Keratinocyte (primary cell): ENCODE measurements at regions not wholly inside any gene's neighbourhood (a gene's known extent, or its start where the extent isn't known, plus 50 kb on each side); places are given as distances from the start of the nearest gene placed in this dataset.

Experiments
- DNase-seq: peaks from one replicate; pipeline ENCODE4 v3.0.0-alpha.2; 2011; ENCODE audit warnings: low read depth, missing footprints, low spot score
- FAIRE-seq: peaks from 2 replicates; lab custom pipeline; 2011; peaks lifted over from hg19 to GRCh38; lab: Jason Lieb, UNC
- H2AFZ ChIP-seq: 2 replicates; pipeline ENCODE4 v1.6.0; 2012; ENCODE audit warnings: low read length, control low read depth, inconsistent platforms; ENCODE audit not compliant: control insufficient read depth
- H3K27ac ChIP-seq: 2 replicates; pipeline ENCODE4 v1.5.1; 2011; ENCODE audit warnings: low read length; ENCODE audit not compliant: control insufficient read depth, insufficient read depth
- H3K27me3 ChIP-seq: 3 replicates; pipeline ENCODE4 v1.6.0; 2011; ENCODE audit warnings: low read length; ENCODE audit not compliant: control insufficient read depth, insufficient read depth; ENCODE audit errors: extremely low read depth
- H3K36me3 ChIP-seq, 2 experiments: 2 replicates in 1 of 2; 3 replicates in 1 of 2; pipeline ENCODE4 v1.5.1; 2011; ENCODE audit warnings: low read length in 2 of 2, mild to moderate bottlenecking in 1 of 2; ENCODE audit not compliant: control insufficient read depth in 2 of 2, insufficient read depth in 2 of 2; ENCODE audit errors: extremely low read depth in 1 of 2
- H3K4me1 ChIP-seq: 3 replicates; pipeline ENCODE4 v1.5.1; 2011; ENCODE audit warnings: low read length; ENCODE audit not compliant: control insufficient read depth, insufficient read depth; ENCODE audit errors: extremely low read depth
- H3K4me2 ChIP-seq: 3 replicates; pipeline ENCODE4 v1.6.0; 2011; ENCODE audit warnings: low read depth, low read length; ENCODE audit not compliant: control insufficient read depth, insufficient read depth; ENCODE audit errors: extremely low read depth
- H3K4me3 ChIP-seq, 3 experiments: fragments of 200-600 bp in 1 of 3; sonication (generic) in 1 of 3; 2 replicates in 2 of 3; 3 replicates in 1 of 3; pipeline ENCODE4 v1.5.1; 2011 to 2016; ENCODE audit warnings: low read length in 3 of 3, mild to moderate bottlenecking in 3 of 3, control low read depth in 2 of 3, inconsistent platforms in 1 of 3, low read depth in 1 of 3, mixed read lengths in 1 of 3, mixed run types in 1 of 3, moderate library complexity in 1 of 3; ENCODE audit not compliant: control insufficient read depth in 2 of 3, insufficient read depth in 2 of 3; ENCODE audit errors: extremely low read depth in 1 of 3
- H3K79me2 ChIP-seq: 2 replicates; pipeline ENCODE4 v1.6.0; 2012; ENCODE audit warnings: low read length; ENCODE audit not compliant: control insufficient read depth, insufficient read depth
- H3K9ac ChIP-seq: 3 replicates; pipeline ENCODE4 v1.6.0; 2011; ENCODE audit warnings: low read length; ENCODE audit not compliant: control insufficient read depth, insufficient read depth; ENCODE audit errors: extremely low read depth
- H3K9me1 ChIP-seq: 3 replicates; pipeline ENCODE4 v1.6.0; 2011; ENCODE audit warnings: low read length; ENCODE audit not compliant: control insufficient read depth, insufficient read depth; ENCODE audit errors: extremely low read depth
- H3K9me3 ChIP-seq: 2 replicates; pipeline ENCODE4 v1.5.1; 2012; ENCODE audit warnings: low read depth, low read length; ENCODE audit not compliant: control insufficient read depth
- H4K20me1 ChIP-seq: 3 replicates; pipeline ENCODE4 v1.6.0; 2011; ENCODE audit warnings: low read length; ENCODE audit not compliant: control insufficient read depth, insufficient read depth; ENCODE audit errors: extremely low read depth
- EZH2 ChIP-seq: IDR thresholded peaks from one replicate; pipeline ENCODE4 v1.6.1; 2012; ENCODE audit warnings: inconsistent platforms, mild to moderate bottlenecking, low read length, moderate library complexity
- dilution Hi-C: fragments of 300-500 bp; cut with MboI; formaldehyde crosslinking; loops from one replicate; pipeline ENCODE4 v1.7.0; 2020; ENCODE audit warnings: low sequenced_read_pairs; ENCODE audit not compliant: extremely low pct_ligation_motif_present
- TF ChIP-seq, protein P1 (sequence below), 3 experiments: IDR thresholded peaks in 1 of 3; conservative IDR thresholded peaks in 1 of 3; optimal IDR thresholded peaks in 1 of 3; 2 replicates in 2 of 3; 3 replicates in 1 of 3; pipeline versions ENCODE3 to v1.5.1; 2011; ENCODE audit warnings: low read length in 3 of 3, mild to moderate bottlenecking in 3 of 3, moderate library complexity in 2 of 3, control low read depth in 1 of 3, inconsistent platforms in 1 of 3; ENCODE audit not compliant: insufficient read depth in 2 of 3; ENCODE audit errors: extremely low read depth in 1 of 3

DNA sequence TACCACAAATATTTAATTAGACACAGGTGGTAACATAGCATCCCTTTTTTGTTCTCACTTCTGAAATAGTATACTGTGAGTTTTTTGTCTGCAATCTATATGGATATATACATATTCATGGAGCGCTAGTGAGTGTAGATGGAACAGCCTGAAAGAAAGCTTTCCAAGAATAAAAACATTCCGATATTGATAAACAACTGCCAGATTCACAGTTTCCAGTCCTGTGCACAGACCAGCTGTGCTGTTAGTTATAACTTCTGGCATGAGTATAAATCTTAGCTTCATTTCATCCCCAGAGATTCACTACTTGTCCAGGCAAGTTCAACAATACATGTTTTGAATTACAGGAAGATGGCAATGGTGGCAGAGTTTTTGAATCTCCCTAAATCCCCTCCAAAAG lies 467.1 kb upstream of the STEAP1 start:
- Histone ChIP-seq H2AFZ (no peak overlapping the region), H3K27ac (no peak overlapping the region), H3K4me2 (no peak overlapping the region), H3K4me3 (no peak overlapping the region), H3K9me3 (no peaks in the 10 kb centered on the region), H3K79me2 (no peaks in the 10 kb centered on the region), H3K4me1 (no peaks in the 10 kb centered on the region), H4K20me1 (no peaks in the 10 kb centered on the region), H3K9ac (no peak overlapping the region), H3K36me3 (no peaks in the 10 kb centered on the region), H3K27me3 (no peaks in the 10 kb centered on the region), H3K9me1 (no peaks in the 10 kb centered on the region)
- FAIRE-seq (no peak), DNase-seq (no peak)
- dilution Hi-C loops, result no loop called here
- TF ChIP-seq, protein P1, sequence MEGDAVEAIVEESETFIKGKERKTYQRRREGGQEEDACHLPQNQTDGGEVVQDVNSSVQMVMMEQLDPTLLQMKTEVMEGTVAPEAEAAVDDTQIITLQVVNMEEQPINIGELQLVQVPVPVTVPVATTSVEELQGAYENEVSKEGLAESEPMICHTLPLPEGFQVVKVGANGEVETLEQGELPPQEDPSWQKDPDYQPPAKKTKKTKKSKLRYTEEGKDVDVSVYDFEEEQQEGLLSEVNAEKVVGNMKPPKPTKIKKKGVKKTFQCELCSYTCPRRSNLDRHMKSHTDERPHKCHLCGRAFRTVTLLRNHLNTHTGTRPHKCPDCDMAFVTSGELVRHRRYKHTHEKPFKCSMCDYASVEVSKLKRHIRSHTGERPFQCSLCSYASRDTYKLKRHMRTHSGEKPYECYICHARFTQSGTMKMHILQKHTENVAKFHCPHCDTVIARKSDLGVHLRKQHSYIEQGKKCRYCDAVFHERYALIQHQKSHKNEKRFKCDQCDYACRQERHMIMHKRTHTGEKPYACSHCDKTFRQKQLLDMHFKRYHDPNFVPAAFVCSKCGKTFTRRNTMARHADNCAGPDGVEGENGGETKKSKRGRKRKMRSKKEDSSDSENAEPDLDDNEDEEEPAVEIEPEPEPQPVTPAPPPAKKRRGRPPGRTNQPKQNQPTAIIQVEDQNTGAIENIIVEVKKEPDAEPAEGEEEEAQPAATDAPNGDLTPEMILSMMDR (optimal IDR thresholded peaks at IDR 0.05 in 1 of 3, IDR thresholded peaks at IDR 0.05 in 1 of 3, conservative IDR thresholded peaks at IDR 0.05 in 1 of 3; ENCODE audit: extremely low read depth in 1 of 3, insufficient read depth in 2 of 3, low read length in 3 of 3), result no peak
- TF ChIP-seq EZH2, result no peak

DNA sequence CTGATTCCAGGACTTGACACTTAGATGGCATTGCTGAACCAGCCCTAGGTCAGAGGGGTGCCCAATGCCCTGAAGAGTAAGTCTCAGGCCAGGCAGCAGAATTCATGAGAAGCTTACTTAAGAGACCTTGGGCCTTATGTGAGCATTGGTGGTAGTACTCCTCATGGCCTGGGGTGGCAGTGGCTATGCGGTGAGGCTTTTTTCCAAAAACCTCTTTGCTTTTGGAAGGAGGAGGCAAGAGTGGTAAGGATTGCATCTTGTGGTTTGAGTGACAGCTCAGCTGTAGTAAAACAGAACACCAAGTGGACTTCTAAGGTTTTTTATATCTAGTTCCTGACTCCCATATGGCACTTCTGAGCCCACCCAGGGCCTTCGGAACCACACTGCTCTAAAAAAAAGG lies 459.0 kb upstream of the STEAP1 start:
- H4K20me1 ChIP-seq, result no peaks in the 10 kb centered on the region
- H3K4me3 ChIP-seq, result no peak overlapping the region
- no peak overlapping the region for H2AFZ ChIP-seq
- no peaks in the 10 kb centered on the region for H3K27me3 ChIP-seq
- H3K79me2 ChIP-seq, result no peaks in the 10 kb centered on the region
- H3K9me3 ChIP-seq, result no peaks in the 10 kb centered on the region
- H3K27ac ChIP-seq, result no peak overlapping the region
- H3K4me1 ChIP-seq, result no peaks in the 10 kb centered on the region
- no peak for DNase-seq
- H3K4me2 ChIP-seq, result no peak overlapping the region
- dilution Hi-C loops, result no loop called here
- TF ChIP-seq, protein P1 (optimal IDR thresholded peaks at IDR 0.05 in 1 of 3, IDR thresholded peaks at IDR 0.05 in 1 of 3, conservative IDR thresholded peaks at IDR 0.05 in 1 of 3; ENCODE audit: extremely low read depth in 1 of 3, insufficient read depth in 2 of 3, low read length in 3 of 3), result no peak
- no peak for TF ChIP-seq EZH2
- no peaks in the 10 kb centered on the region for H3K9me1 ChIP-seq
- H3K9ac ChIP-seq, result no peak overlapping the region
- no peaks in the 10 kb centered on the region for H3K36me3 ChIP-seq
- FAIRE-seq, result no peak
